Neural cell (in vitro differentiated cells): ENCODE measurements at regions not wholly inside any gene's neighbourhood (a gene's known extent, or its start where the extent isn't known, plus 50 kb on each side); places are given as distances from the start of the nearest gene placed in this dataset.

Source experiments
- CTCF ChIP-seq: fragments of 450-650 bp; IDR thresholded peaks from 2 replicates; pipeline ENCODE4 v1.5.1; 2014; ENCODE audit warnings: antibody characterized with exemption, mild to moderate bottlenecking, moderate library complexity; ENCODE audit not compliant: poor library complexity, severe bottlenecking
- EP300 ChIP-seq: fragments of 450-650 bp; conservative IDR thresholded peaks from 2 replicates; pipeline ENCODE4 v1.6.1; 2014; ENCODE audit warnings: antibody characterized with exemption, mild to moderate bottlenecking, moderate library complexity; ENCODE audit not compliant: poor library complexity, severe bottlenecking
- EZH2 ChIP-seq: fragments of 200-600, 300-800 bp; shearing (Covaris generic), sonication (generic); IDR thresholded peaks from 2 replicates; pipeline ENCODE4 v1.6.1; 2014; ENCODE audit warnings: antibody characterized with exemption, low read length, borderline replicate concordance, mild to moderate bottlenecking; ENCODE audit not compliant: insufficient read depth, poor library complexity, severe bottlenecking
- POLR2AphosphoS5 ChIP-seq: IDR thresholded peaks from 2 replicates; pipeline ENCODE4 v1.6.1; 2012
- RAD21 ChIP-seq: fragments of 450-650 bp; conservative IDR thresholded peaks from 2 replicates; pipeline ENCODE4 v1.6.1; 2014; ENCODE audit warnings: antibody characterized with exemption, mild to moderate bottlenecking, moderate library complexity
- REST ChIP-seq: IDR thresholded peaks from 2 replicates; pipeline ENCODE4 v1.6.1; 2012; ENCODE audit warnings: borderline replicate concordance
- SMC3 ChIP-seq: fragments of 450-650 bp; conservative IDR thresholded peaks from 2 replicates; pipeline ENCODE4 v1.6.1; 2014; ENCODE audit warnings: antibody characterized with exemption, mild to moderate bottlenecking, moderate library complexity; ENCODE audit not compliant: poor library complexity
- TAF1 ChIP-seq: IDR thresholded peaks from 2 replicates; pipeline ENCODE4 v1.6.1; 2012; ENCODE audit warnings: low read depth

- TF ChIP-seq REST, result no peak
- TF ChIP-seq CTCF, result no peak
- TF ChIP-seq EZH2, result no peak
- TF ChIP-seq EP300, result no peak
- TF ChIP-seq SMC3, result no peak
- no peak for TF ChIP-seq POLR2AphosphoS5
- no peak for TF ChIP-seq TAF1
- TF ChIP-seq RAD21, result no peak
Measured at GRCh38 chr2:51846796-51847195, 814.9 kb upstream of the NRXN1 start.
